Activated B cell treated with CpG ODN at 0.5 μM for 24 hours (primary cell): ENCODE measurements at regions not wholly inside any gene's neighbourhood (a gene's known extent, or its start where the extent isn't known, plus 50 kb on each side); places are given as distances from the start of the nearest gene placed in this dataset.

Experiments
- ATAC-seq: fragments of 200-7000 bp; cut with Tn5 transposase; one replicate; pipeline ENCODE4 v1.10.0; 2021; ENCODE audit warnings: low read depth, mild to moderate bottlenecking, moderate library complexity
- CTCF ChIA-PET: fragments of 350-600 bp; sonication (Branson Sonifier 250); formaldehyde crosslinking; loops from one replicate; lab custom pipeline; 2021; ENCODE audit warnings: antibody characterized with exemption; lab: Charles Lee
- POLR2A ChIA-PET: fragments of 350-600 bp; sonication (Branson Sonifier 250); formaldehyde crosslinking; loops from one replicate; lab custom pipeline; 2021; ENCODE audit warnings: antibody characterized with exemption; lab: Charles Lee
- DNase-seq: peaks from one replicate; pipeline ENCODE4 v3.0.0; 2022
- H3K27ac Mint-ChIP-seq: one replicate; pipeline ENCODE4 v1.8.0; 2020; ENCODE audit warnings: mixed read lengths
- H3K27me3 Mint-ChIP-seq: one replicate; pipeline ENCODE4 v1.8.0; 2021; ENCODE audit warnings: mixed read lengths
- H3K36me3 Mint-ChIP-seq: one replicate; pipeline ENCODE4 v1.8.0; 2021; ENCODE audit warnings: low read depth, mixed read lengths
- H3K4me1 Mint-ChIP-seq: one replicate; pipeline ENCODE4 v1.8.0; 2021; ENCODE audit warnings: mixed read lengths
- H3K4me3 Mint-ChIP-seq: one replicate; pipeline ENCODE4 v1.8.0; 2020; ENCODE audit warnings: mild to moderate bottlenecking, mixed read lengths
- H3K9me3 Mint-ChIP-seq: one replicate; pipeline ENCODE4 v1.8.0; 2020; ENCODE audit warnings: mixed read lengths
- intact Hi-C: fragments of 100-400 bp; cut with micrococcal nuclease; formaldehyde crosslinking; loops from one replicate; pipeline ENCODE4 v1.15.1; 2024
- TF ChIP-seq, protein P1 (sequence below): fragments of 200-600 bp; IDR thresholded peaks from one replicate; pipeline ENCODE4 v1.8.0; 2022; ENCODE audit warnings: antibody characterized with exemption, mild to moderate bottlenecking

DNA sequence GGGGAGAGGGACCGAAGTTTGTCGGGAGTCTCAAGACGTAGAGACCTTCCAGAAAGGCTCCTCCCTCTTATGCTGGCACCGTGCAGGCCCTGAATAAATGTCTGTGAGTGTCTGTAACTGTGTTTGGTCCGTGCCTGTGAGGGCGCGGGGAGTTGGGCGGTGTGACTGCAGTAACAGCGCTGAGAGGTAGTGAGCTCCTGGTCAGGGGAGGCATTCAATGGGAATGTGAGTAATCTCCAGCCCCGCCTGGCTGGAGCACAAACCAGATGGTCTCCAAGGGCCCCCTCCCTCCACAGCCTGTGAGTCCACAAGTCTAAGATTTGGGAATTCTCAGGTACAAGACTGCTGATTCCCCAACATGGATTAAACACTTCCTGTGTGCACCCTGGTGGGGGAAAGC lies 100.0 kb downstream of the HMX1 start:
- no peak overlapping the region for H3K27ac Mint-ChIP-seq
- TF ChIP-seq, protein P1, sequence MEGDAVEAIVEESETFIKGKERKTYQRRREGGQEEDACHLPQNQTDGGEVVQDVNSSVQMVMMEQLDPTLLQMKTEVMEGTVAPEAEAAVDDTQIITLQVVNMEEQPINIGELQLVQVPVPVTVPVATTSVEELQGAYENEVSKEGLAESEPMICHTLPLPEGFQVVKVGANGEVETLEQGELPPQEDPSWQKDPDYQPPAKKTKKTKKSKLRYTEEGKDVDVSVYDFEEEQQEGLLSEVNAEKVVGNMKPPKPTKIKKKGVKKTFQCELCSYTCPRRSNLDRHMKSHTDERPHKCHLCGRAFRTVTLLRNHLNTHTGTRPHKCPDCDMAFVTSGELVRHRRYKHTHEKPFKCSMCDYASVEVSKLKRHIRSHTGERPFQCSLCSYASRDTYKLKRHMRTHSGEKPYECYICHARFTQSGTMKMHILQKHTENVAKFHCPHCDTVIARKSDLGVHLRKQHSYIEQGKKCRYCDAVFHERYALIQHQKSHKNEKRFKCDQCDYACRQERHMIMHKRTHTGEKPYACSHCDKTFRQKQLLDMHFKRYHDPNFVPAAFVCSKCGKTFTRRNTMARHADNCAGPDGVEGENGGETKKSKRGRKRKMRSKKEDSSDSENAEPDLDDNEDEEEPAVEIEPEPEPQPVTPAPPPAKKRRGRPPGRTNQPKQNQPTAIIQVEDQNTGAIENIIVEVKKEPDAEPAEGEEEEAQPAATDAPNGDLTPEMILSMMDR: no peak
- POLR2A ChIA-PET: no interaction called here
- DNase-seq (no peak), ATAC-seq (no peak)
- intact Hi-C loops: no loop called here
- H3K36me3 Mint-ChIP-seq: no peaks in the 10 kb centered on the region
- H3K9me3 Mint-ChIP-seq: no peaks in the 10 kb centered on the region
- H3K4me3 Mint-ChIP-seq: no peak overlapping the region
- no peaks in the 10 kb centered on the region for H3K27me3 Mint-ChIP-seq
- CTCF ChIA-PET: no interaction called here
- no peaks in the 10 kb centered on the region for H3K4me1 Mint-ChIP-seq

DNA sequence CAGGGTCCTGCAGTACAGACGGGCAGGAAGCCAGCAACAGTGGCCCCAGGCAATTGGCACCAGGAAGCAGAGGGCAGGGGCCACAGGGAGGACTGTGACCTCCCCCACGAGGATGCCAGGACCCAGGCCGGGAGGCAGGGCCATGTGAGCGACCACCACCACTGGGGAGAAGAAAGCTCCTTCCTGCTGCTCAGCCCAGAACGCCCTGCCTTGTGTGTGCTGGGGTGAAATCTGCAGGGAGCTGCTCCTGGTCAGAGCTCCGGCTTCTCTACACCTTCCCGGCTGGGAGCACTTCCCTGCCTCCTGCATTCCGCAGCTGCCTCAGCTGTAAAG lies 100.4 kb downstream of the HMX1 start:
- Mint-ChIP-seq H3K9me3 (no peaks in the 10 kb centered on the region), H3K36me3 (no peaks in the 10 kb centered on the region), H3K4me3 (no peak overlapping the region), H3K27ac (no peak overlapping the region), H3K27me3 (no peaks in the 10 kb centered on the region), H3K4me1 (no peaks in the 10 kb centered on the region)
- ChIA-PET CTCF (no interaction called here), POLR2A (no interaction called here)
- ATAC-seq (no peak), DNase-seq (no peak)
- intact Hi-C loops: no loop called here
- TF ChIP-seq, protein P1: no peak

DNA sequence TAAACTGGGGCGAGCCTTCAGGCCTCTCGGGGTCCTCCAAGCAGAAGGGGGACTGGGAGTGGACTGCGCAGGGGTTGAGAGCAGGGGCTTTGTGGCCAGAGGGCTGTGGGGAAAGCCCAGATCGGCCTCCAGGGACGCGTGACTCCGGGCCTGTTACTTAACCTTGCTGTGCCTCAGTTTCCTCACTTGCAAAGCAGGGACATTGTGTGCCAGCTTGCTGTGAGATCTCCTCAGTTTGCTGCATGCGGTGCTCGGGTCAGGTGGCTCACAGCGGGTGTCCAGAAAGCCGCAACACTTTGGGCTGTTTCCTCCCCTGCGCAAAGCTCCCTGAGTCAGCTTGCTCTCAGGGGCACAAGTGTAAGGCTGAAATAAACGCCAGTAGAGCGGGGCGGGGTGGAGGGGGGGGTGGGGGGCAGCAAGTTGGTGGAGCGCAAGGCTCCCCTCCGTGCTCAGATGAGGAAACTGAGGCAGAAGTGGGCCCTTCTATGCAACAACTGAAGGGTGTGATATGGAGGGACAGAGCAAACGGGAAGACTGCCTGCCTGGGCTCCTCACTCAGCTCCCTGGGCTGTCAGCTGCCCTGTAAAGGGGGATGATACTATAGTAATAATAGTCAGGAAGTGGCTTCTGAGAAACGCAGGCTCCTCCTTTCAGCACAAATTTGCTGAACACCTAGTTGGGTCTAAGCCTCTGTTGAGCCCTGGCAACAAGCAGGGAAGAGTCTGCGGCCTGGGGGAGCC lies 101.0 kb downstream of the HMX1 start:
- H3K4me1 Mint-ChIP-seq: no peaks in the 10 kb centered on the region
- ATAC-seq (no peak), DNase-seq (no peak)
- no peaks in the 10 kb centered on the region for H3K9me3 Mint-ChIP-seq
- no peak overlapping the region for H3K4me3 Mint-ChIP-seq
- no peaks in the 10 kb centered on the region for H3K36me3 Mint-ChIP-seq
- ChIA-PET POLR2A (no interaction called here), CTCF (no interaction called here)
- TF ChIP-seq, protein P1: no peak
- H3K27me3 Mint-ChIP-seq: no peaks in the 10 kb centered on the region
- no peak overlapping the region for H3K27ac Mint-ChIP-seq
- intact Hi-C loops: no loop called here

DNA sequence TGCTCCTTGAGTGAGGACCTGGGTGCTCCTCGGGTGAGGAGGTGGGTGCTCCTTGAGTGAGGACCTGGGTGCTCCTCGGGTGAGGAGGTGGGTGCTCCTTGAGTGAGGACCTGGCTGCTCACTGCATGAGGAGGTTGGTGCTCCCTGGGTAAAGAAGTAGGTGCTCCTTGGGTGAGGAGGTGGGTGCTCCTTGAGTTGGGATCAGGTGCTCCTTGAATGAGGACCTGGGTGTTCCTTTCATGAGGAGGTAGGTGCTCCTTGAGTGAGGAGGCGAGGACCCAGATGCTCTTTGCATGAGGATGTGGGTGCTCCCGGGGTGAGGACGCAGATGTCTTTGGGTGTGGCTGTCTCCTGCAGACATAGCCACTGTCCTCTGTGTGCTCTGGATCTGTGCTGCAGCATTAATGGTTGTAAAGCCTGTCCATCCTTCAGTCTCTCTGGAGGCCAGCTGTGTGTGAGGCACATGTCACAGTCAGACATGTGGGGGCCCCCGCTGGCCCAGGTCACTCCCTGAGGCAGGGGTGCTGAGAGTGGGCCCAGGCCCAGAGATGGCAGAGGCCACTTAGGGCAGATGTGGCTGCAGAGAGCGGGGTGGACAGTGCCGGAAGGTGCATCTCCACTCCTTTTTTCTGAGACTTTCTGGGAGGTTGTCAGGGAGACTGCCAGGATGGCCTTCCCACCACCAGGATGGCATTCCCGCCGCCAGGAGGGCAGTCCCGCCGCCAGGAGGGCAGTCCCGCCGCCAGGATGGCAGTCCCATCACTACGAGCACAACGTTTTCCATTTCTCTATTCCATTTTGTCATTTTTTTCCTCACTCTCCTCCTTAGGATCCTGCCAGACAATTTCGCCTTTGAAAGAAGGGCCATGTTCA lies 101.8 kb downstream of the HMX1 start:
- intact Hi-C loops: no loop called here
- H3K4me3 Mint-ChIP-seq: no peak overlapping the region
- ATAC-seq (no peak), DNase-seq (no peak)
- ChIA-PET POLR2A (no interaction called here), CTCF (no interaction called here)
- H3K36me3 Mint-ChIP-seq: no peaks in the 10 kb centered on the region
- H3K27ac Mint-ChIP-seq: no peak overlapping the region
- TF ChIP-seq, protein P1: no peak
- no peaks in the 10 kb centered on the region for H3K4me1 Mint-ChIP-seq
- no peaks in the 10 kb centered on the region for H3K9me3 Mint-ChIP-seq
- H3K27me3 Mint-ChIP-seq: peaks cover 2% of the 10 kb centered on the region

DNA sequence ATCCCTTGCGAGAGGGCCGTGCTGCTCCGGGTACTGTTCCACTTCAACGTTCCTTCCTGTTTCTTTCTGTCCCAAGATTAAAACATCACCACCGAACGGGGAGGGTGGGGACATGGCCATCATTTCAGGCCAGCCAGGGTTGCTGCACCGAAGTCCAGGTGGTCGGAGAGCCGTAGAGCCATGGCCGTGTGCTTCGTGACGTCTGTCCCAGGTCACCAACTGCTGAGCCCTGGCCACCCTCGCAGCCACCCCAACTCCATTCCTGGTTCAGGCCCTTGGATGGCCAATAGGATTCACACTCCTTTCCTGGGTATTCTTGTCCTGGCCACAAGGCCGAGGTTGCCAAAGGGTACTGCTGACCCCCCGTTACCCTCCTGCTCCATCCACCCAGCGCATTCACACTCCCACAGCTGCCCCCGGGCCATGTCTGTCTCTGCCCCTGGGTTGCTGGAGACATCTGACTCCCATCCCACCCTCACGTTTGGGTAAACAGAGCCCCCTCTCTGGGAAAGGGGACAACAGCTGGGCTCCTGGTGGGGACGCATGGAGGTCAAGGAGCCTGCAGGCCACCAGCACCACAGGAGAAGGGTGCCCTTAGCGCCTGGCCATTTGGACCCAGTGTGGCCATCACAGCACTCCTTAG lies 103.2 kb downstream of the HMX1 start:
- Mint-ChIP-seq H3K27ac (no peak overlapping the region), H3K4me3 (no peak overlapping the region), H3K27me3 (peaks cover 2% of the 10 kb centered on the region), H3K4me1 (no peaks in the 10 kb centered on the region), H3K36me3 (no peaks in the 10 kb centered on the region), H3K9me3 (no peaks in the 10 kb centered on the region)
- TF ChIP-seq, protein P1: no peak
- no peak for ATAC-seq
- ChIA-PET POLR2A (no interaction called here), CTCF (no interaction called here)
- intact Hi-C loops: no loop called here
- DNase-seq: no peak
